ENCODE measurements at regions not wholly inside any gene's neighbourhood (a gene's known extent, or its start where the extent isn't known, plus 50 kb on each side); places are given as distances from the start of the nearest gene placed in this dataset.

- no peak overlapping the region for H3K9ac ChIP-seq
- H3K4me3 ChIP-seq (IDR thresholded peaks at IDR 0.05; ENCODE audit: insufficient read depth, low read depth, low read length): no peak overlapping the region
- no peaks in the 10 kb centered on the region for H3K4me1 ChIP-seq (ENCODE audit: low read depth, poor library complexity, severe bottlenecking)
- no peak overlapping the region for H2AFZ ChIP-seq (ENCODE audit: low read depth)
- H3K79me2 ChIP-seq (ENCODE audit: insufficient read depth, low read depth): no peaks in the 10 kb centered on the region
- H3K27me3 ChIP-seq (ENCODE audit: insufficient read depth, low read depth): no peaks in the 10 kb centered on the region
- no peak overlapping the region for H3K4me2 ChIP-seq
- TF ChIP-seq CTCF (conservative IDR thresholded peaks at IDR 0.05; ENCODE audit: low read depth, low read length): no peak
- H3K36me3 ChIP-seq (ENCODE audit: insufficient read depth): no peaks in the 10 kb centered on the region
- H3K27ac ChIP-seq: no peak overlapping the region
- H4K20me1 ChIP-seq (ENCODE audit: insufficient read depth): no peaks in the 10 kb centered on the region
Observed at GRCh38 chr19:30105316-30105715, 163.3 kb downstream of the URI1 start.

GRCh38 chr19:30105727-30106126, 163.7 kb downstream of the URI1 start:
- H4K20me1 ChIP-seq (ENCODE audit: insufficient read depth): no peaks in the 10 kb centered on the region
- H3K9ac ChIP-seq: no peak overlapping the region
- H3K27me3 ChIP-seq (ENCODE audit: insufficient read depth, low read depth): no peaks in the 10 kb centered on the region
- no peak overlapping the region for H3K4me2 ChIP-seq
- no peak overlapping the region for H2AFZ ChIP-seq (ENCODE audit: low read depth)
- no peak for TF ChIP-seq CTCF (conservative IDR thresholded peaks at IDR 0.05; ENCODE audit: low read depth, low read length)
- no peaks in the 10 kb centered on the region for H3K4me1 ChIP-seq (ENCODE audit: low read depth, poor library complexity, severe bottlenecking)
- H3K79me2 ChIP-seq (ENCODE audit: insufficient read depth, low read depth): no peaks in the 10 kb centered on the region
- H3K27ac ChIP-seq: no peak overlapping the region
- H3K36me3 ChIP-seq (ENCODE audit: insufficient read depth): no peaks in the 10 kb centered on the region
- H3K4me3 ChIP-seq (IDR thresholded peaks at IDR 0.05; ENCODE audit: insufficient read depth, low read depth, low read length): no peak overlapping the region

- Histone ChIP-seq H3K4me3 (IDR thresholded peaks at IDR 0.05; ENCODE audit: insufficient read depth, low read depth, low read length) (no peak overlapping the region), H4K20me1 (ENCODE audit: insufficient read depth) (no peaks in the 10 kb centered on the region), H2AFZ (ENCODE audit: low read depth) (no peak overlapping the region), H3K4me1 (ENCODE audit: low read depth, poor library complexity, severe bottlenecking) (no peaks in the 10 kb centered on the region), H3K36me3 (ENCODE audit: insufficient read depth) (no peaks in the 10 kb centered on the region), H3K27me3 (ENCODE audit: insufficient read depth, low read depth) (no peaks in the 10 kb centered on the region), H3K4me2 (no peak overlapping the region), H3K9ac (no peak overlapping the region), H3K79me2 (ENCODE audit: insufficient read depth, low read depth) (no peaks in the 10 kb centered on the region), H3K27ac (no peak overlapping the region)
- no peak for TF ChIP-seq CTCF (conservative IDR thresholded peaks at IDR 0.05; ENCODE audit: low read depth, low read length)
Observed at GRCh38 chr19:30106417-30107095, 164.5 kb downstream of the URI1 start.

- no peaks in the 10 kb centered on the region for H3K79me2 ChIP-seq (ENCODE audit: insufficient read depth, low read depth)
- no peak overlapping the region for H3K9ac ChIP-seq
- no peak overlapping the region for H3K27ac ChIP-seq
- no peaks in the 10 kb centered on the region for H3K36me3 ChIP-seq (ENCODE audit: insufficient read depth)
- no peak overlapping the region for H3K4me3 ChIP-seq (IDR thresholded peaks at IDR 0.05; ENCODE audit: insufficient read depth, low read depth, low read length)
- no peaks in the 10 kb centered on the region for H4K20me1 ChIP-seq (ENCODE audit: insufficient read depth)
- H3K27me3 ChIP-seq (ENCODE audit: insufficient read depth, low read depth): no peaks in the 10 kb centered on the region
- no peak for TF ChIP-seq CTCF (conservative IDR thresholded peaks at IDR 0.05; ENCODE audit: low read depth, low read length)
- no peak overlapping the region for H3K4me2 ChIP-seq
- H3K4me1 ChIP-seq (ENCODE audit: low read depth, poor library complexity, severe bottlenecking): no peaks in the 10 kb centered on the region
- no peak overlapping the region for H2AFZ ChIP-seq (ENCODE audit: low read depth)
Observed at GRCh38 chr19:30107251-30107650, 165.2 kb downstream of the URI1 start.
